ENCODE measurements at regions not wholly inside any gene's neighbourhood (a gene's known extent, or its start where the extent isn't known, plus 50 kb on each side); places are given as distances from the start of the nearest gene placed in this dataset.

- TF ChIP-seq, protein P1, sequence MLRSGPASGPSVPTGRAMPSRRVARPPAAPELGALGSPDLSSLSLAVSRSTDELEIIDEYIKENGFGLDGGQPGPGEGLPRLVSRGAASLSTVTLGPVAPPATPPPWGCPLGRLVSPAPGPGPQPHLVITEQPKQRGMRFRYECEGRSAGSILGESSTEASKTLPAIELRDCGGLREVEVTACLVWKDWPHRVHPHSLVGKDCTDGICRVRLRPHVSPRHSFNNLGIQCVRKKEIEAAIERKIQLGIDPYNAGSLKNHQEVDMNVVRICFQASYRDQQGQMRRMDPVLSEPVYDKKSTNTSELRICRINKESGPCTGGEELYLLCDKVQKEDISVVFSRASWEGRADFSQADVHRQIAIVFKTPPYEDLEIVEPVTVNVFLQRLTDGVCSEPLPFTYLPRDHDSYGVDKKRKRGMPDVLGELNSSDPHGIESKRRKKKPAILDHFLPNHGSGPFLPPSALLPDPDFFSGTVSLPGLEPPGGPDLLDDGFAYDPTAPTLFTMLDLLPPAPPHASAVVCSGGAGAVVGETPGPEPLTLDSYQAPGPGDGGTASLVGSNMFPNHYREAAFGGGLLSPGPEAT (IDR thresholded peaks at IDR 0.05; ENCODE audit: low read depth), result no peak
- TF ChIP-seq YY1 (IDR thresholded peaks at IDR 0.05; ENCODE audit: low read depth, low read length), result peak; percentile 62
- no peak for TF ChIP-seq PKNOX1 (IDR thresholded peaks at IDR 0.05)
- TF ChIP-seq EED (IDR thresholded peaks at IDR 0.05; ENCODE audit: low read depth), result no peak
- TF ChIP-seq CBX3 (IDR thresholded peaks at IDR 0.05; ENCODE audit: borderline replicate concordance, low read depth), result no peak
- peak; percentile 99 for TF ChIP-seq RAD21 (IDR thresholded peaks at IDR 0.05; ENCODE audit: insufficient read depth, low read depth, low read length)
- TF ChIP-seq NFYA (IDR thresholded peaks at IDR 0.05; ENCODE audit: borderline replicate concordance, low read depth, low read length), result no peak
- TF ChIP-seq SIX5 (IDR thresholded peaks at IDR 0.05; ENCODE audit: low read depth, low read length, severe bottlenecking), result no peak
- TF ChIP-seq TCF3 (IDR thresholded peaks at IDR 0.05; ENCODE audit: borderline replicate concordance, insufficient read depth, low read depth, low read length), result no peak
These were observed 70.6 kb upstream of the STARD3NL start (continued) for GRCh38 chr7:38107486-38107893.

- H2AFZ ChIP-seq (ENCODE audit: control insufficient read depth, low read depth, low read length), result no peak overlapping the region
- ChIA-PET RAD21 (ENCODE audit: unreplicated experiment) (interaction anchor here (1.4 kb wide), 1 partner anchor 258 kb away, joined by 3 read pairs; no protein-coding TSS in a partner anchor), CTCF (interaction anchor here (6.2 to 6.5 kb wide), 3 partner anchors 107 to 207 kb away, joined by 72 to 333 read pairs (median 93); partner anchors contain the start of genes EPDR1 and SFRP4), POLR2A (no interaction called here), SMC1A (ENCODE audit: uncharacterized antibody, unreplicated experiment) (interaction anchor here (1.2 to 6.5 kb wide), 5 partner anchors 32 to 207 kb away, joined by 3 to 211 read pairs (median 59); no protein-coding TSS in a partner anchor)
- TF ChIP-seq RELA (IDR thresholded peaks at IDR 0.05; ENCODE audit: borderline replicate concordance, partially characterized antibody) (no peak), SPI1 (IDR thresholded peaks at IDR 0.05; ENCODE audit: borderline replicate concordance, insufficient read depth, low read depth, low read length) (peak; percentile 84), CHD4 (IDR thresholded peaks at IDR 0.05) (no peak), NFXL1 (IDR thresholded peaks at IDR 0.05; ENCODE audit: borderline replicate concordance) (no peak), IKZF1 (conservative IDR thresholded peaks at IDR 0.05) (0 out of 2 replicates have a peak, but pooled peaks have one; percentile 18), SMARCA5 (IDR thresholded peaks at IDR 0.05) (no peak), YY1 (IDR thresholded peaks at IDR 0.05; ENCODE audit: low read depth, low read length) (no peak), IKZF2 (IDR thresholded peaks at IDR 0.05) (peak; percentile 32 to 35; a peak in 2 of 4 replicates)
- TF ChIP-seq, protein P2, sequence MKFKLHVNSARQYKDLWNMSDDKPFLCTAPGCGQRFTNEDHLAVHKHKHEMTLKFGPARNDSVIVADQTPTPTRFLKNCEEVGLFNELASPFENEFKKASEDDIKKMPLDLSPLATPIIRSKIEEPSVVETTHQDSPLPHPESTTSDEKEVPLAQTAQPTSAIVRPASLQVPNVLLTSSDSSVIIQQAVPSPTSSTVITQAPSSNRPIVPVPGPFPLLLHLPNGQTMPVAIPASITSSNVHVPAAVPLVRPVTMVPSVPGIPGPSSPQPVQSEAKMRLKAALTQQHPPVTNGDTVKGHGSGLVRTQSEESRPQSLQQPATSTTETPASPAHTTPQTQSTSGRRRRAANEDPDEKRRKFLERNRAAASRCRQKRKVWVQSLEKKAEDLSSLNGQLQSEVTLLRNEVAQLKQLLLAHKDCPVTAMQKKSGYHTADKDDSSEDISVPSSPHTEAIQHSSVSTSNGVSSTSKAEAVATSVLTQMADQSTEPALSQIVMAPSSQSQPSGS (IDR thresholded peaks at IDR 0.05; ENCODE audit: low read length), result no peak
- TF ChIP-seq, protein P3, sequence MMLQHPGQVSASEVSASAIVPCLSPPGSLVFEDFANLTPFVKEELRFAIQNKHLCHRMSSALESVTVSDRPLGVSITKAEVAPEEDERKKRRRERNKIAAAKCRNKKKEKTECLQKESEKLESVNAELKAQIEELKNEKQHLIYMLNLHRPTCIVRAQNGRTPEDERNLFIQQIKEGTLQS (IDR thresholded peaks at IDR 0.05; ENCODE audit: borderline replicate concordance, extremely low read depth, low read depth, low read length), result no peak
- DNase-seq (ENCODE audit: low read depth, low spot score) (no peak), ATAC-seq (no peak), FAIRE-seq (no peak)
- H3K27ac ChIP-seq (ENCODE audit: control insufficient read depth, insufficient read depth), result no peak overlapping the region
- WGBS (ENCODE audit: insufficient coverage, insufficient replicate concordance, low lambda C conversion rate, missing lambda C conversion rate), result 23% methylated on average over 2 of the region's 2 CpGs
- no peaks in the 10 kb centered on the region for H3K36me3 ChIP-seq (ENCODE audit: control insufficient read depth in 2 of 2, insufficient read depth in 2 of 2, low read length in 1 of 2)
- no peaks in the 10 kb centered on the region for H3K27me3 ChIP-seq (replicated peaks in 1 of 2; ENCODE audit: control insufficient read depth in 2 of 2, insufficient read depth in 2 of 2, low read length in 1 of 2)
- intact Hi-C loops (cut with micrococcal nuclease; ENCODE audit: unreplicated experiment) (no loop called here), in situ Hi-C loops (cut with MboI) (no loop called here)
- H3K9ac ChIP-seq (ENCODE audit: control insufficient read depth, insufficient read depth, low read length), result no peak overlapping the region
- no peaks in the 10 kb centered on the region for H4K20me1 ChIP-seq (ENCODE audit: control insufficient read depth, insufficient read depth)
- no peak overlapping the region for H3K4me3 ChIP-seq
- no peak overlapping the region for H3K4me2 ChIP-seq (ENCODE audit: control insufficient read depth, insufficient read depth)
- H3K4me1 ChIP-seq (ENCODE audit: control insufficient read depth, insufficient read depth, low read length), result no peaks in the 10 kb centered on the region; the same call in 1 of the 2 replicates
- no TSS peak for BruUV-seq (replicated peaks)
- no peaks in the 10 kb centered on the region for H3K79me2 ChIP-seq (ENCODE audit: control insufficient read depth, insufficient read depth, low read length)
- H3K9me3 ChIP-seq (replicated peaks; ENCODE audit: control insufficient read depth, insufficient read depth, low read length), result no peaks in the 10 kb centered on the region; the same call in 1 of the 3 replicates
These were observed 66.0 kb upstream of the STARD3NL start for GRCh38 chr7:38112075-38112474.

All from GM12878 (cell line).